DMS79 (cell line): ENCODE measurements at regions not wholly inside any gene's neighbourhood (a gene's known extent, or its start where the extent isn't known, plus 50 kb on each side); places are given as distances from the start of the nearest gene placed in this dataset.
"Not testable (repeated sequence)": the region's sequence is repeated elsewhere in the genome, so short reads cannot be mapped to it uniquely, and the experiment has no call there.

Source experiments
- DNase-seq: peaks from one replicate; lab custom pipeline; 2025; lab: John Stamatoyannopoulos, UW

DNA sequence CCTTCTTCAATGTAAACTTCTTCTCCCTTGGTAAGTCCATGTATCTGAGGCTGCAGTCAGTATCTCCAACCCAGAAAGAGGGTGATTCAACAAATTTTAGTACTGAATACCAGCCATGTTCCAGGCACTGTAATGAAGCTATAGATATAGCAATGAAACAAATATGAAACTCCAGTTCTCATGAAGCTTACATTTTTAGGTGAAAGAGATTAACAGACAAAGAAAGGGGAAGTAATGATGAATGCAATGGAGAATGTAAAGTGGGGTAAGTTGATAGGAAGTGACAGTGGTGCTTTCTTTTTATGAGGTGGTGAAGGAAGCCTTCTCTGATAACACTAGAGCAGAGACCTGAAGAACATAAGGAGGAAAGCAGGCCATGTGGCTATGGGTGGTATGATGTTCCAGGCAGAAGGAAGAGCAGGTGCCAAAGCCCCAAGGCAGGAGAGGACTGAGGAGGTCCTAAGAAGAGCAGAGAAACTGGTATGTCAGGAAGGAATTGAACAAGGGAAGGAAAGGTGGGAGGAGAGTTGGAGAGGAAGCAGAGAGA is 143.6 kb downstream of the TFAP2B start:
- DNase-seq: no peak

- no peak for DNase-seq
Observed at GRCh38 chr6:50963952-50964351, 145.3 kb downstream of the TFAP2B start.

GRCh38 chr6:50965495-50965894 is 146.8 kb downstream of the TFAP2B start:
- DNase-seq: no peak

DNA sequence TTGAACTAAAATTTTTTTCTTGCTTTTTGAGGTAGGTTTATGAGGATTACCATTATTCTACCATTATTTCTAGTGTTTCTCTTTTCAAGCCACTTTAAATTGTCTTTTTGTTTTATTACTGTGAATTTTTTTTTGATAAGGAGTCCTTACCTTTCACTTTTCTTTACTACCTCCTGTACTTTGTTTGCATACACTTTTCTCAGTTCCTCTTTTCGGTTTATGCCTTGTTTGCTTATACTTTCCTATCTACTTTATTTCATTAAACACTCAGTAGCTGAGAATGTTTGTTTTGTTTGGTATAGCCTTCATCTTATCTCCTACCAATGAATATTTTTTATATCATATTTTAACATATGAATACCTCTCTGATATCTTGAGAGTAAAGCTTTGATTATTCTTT is 147.9 kb downstream of the TFAP2B start:
- no peak for DNase-seq

- DNase-seq: no peak
Observed at GRCh38 chr6:50966986-50967385, 148.3 kb downstream of the TFAP2B start.

GRCh38 chr6:50968246-50968645 is 149.6 kb downstream of the TFAP2B start:
- DNase-seq: not testable (repeated sequence)

- DNase-seq: no peak
Observed at GRCh38 chr6:50970908-50971307, 152.2 kb downstream of the TFAP2B start.

DNA sequence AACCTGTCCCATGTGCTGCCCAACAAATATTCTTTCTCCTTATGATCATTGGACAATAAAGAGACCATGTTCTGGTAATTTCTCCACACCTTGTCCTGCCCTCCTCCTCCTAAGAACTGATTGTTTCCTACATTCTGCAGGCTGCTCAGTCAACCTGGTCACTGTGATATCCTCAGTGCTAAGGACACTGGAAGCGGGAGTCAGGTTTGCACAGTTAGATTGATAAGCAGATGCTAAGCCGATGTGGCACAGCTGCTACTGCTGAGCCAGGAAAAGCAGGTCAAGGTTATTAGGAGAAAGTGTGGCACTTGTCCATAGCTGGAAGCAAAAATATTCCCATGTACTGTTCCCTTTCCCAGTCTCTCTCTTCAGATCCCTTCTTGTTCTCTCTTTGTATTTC is 154.8 kb downstream of the TFAP2B start:
- DNase-seq: no peak

- DNase-seq: no peak
Observed at GRCh38 chr6:50974319-50974718, 155.6 kb downstream of the TFAP2B start.

DNA sequence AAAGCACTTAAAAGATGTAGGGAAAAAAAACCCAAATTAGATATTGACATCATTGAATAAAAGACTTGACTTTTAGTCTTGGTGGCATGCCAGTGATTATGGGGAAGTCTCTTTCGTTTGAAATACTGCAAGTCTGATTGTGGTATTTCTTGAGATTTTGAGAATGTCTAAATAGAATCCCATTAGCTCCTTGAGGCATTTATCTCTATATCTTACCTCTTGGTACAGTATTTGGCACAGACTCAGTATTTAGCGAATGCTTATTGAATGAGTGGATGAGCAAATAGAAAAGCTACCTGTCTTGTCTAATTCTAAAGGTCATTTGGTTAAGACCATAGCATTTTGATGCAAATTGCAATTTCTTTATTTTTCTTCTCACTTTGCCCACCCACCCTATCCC is 156.5 kb downstream of the TFAP2B start:
- DNase-seq: no peak

- DNase-seq: no peak
Observed at GRCh38 chr6:50976907-50977306, 158.2 kb downstream of the TFAP2B start.

DNA sequence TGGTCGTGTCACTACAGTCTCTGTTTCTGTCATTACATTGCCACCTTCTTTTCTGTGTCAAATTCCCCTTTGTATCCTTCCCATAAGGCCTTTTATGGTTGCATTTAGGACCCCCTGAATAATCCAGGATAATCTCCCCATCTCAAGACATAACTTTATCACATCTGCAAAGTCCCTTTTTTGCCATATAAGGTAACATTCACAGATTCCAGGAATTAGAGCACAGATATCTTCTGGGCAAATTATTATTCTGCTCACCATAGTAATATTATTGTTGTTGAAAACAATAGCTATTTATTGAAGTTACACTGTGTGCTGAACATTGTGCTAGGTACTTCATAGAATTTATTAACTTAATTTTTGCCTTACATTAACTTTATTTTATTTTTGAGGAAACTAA is 159.1 kb downstream of the TFAP2B start:
- DNase-seq: no peak

GRCh38 chr6:50978380-50979170 is 159.9 kb downstream of the TFAP2B start:
- DNase-seq: no peak

DNA sequence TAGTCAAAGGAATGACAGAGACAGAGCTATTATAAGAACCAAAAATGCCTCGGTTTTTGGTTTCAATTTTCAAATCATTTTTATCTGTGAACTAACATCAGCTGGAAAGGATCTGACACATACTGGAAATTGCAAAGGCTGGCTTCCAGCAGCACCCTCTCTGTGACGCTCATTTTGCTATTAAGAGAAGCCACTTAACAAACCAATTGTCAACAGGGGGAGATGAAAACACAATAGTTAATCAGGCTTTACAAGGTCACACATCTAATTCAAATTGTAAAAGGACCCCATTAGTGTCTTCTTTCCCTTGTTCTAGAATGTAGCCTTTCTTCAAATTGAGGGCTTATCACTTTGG is 160.5 kb downstream of the TFAP2B start:
- no peak for DNase-seq

- no peak for DNase-seq
Observed at GRCh38 chr6:50984135-50984534, 165.5 kb downstream of the TFAP2B start.

GRCh38 chr6:50986319-50986718 is 167.6 kb downstream of the TFAP2B start:
- no peak for DNase-seq

DNA sequence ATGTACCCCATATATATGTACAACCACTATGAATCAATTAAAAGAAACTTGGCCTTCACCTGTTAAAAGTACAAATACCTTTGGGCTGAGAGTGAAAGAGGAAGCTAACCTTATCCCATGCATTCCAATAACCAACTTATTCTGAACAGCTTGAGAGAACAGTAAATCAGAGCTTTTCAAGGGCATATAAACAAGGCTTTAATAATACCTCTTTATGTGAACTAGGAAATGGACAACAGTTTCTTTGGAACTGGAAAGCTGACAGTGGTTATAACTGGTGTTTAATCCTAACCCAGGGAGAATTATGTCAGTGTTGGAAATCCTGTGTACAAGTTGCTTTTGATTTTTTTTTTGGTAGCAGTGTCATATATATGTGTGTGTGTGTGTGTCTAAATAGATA is 170.5 kb downstream of the TFAP2B start:
- DNase-seq: no peak

DNA sequence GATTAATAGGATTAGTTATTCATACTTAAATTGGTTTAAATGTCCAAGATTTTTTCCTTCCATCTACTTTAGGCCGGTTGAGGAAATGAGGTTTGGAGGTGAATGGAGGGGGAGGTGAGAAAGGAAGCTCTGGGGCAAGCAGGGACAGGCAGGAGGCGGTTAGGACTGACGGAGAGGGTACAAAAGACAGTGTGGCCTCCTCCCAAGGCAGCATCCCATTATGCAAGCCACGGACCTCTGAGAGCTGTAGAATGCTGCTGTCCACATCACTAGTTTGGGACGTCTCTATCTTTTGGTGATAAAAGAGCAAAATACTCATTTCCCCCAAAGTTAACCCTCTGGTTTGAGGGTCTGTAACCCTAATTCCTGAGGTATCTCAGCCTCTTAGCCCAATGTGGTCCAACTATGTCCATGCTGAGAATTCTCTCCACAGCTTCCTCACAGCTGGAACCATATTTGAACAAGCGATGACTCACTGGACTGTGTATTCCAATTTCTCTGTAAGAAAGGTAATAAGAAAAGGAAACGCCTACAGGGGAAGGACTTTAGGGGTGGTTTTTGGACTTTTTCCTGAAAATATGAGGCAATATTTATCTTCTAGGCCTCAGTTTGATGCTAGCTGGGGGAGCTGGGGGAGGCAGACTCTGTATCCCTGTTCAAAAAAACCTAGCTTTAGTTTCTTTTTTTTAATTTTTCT is 172.2 kb downstream of the TFAP2B start:
- DNase-seq: no peak

GRCh38 chr6:50992232-50992631 is 173.6 kb downstream of the TFAP2B start:
- DNase-seq: no peak

- DNase-seq: peak; percentile 9
Observed at GRCh38 chr6:50992704-50993625, 174.3 kb downstream of the TFAP2B start.

DNA sequence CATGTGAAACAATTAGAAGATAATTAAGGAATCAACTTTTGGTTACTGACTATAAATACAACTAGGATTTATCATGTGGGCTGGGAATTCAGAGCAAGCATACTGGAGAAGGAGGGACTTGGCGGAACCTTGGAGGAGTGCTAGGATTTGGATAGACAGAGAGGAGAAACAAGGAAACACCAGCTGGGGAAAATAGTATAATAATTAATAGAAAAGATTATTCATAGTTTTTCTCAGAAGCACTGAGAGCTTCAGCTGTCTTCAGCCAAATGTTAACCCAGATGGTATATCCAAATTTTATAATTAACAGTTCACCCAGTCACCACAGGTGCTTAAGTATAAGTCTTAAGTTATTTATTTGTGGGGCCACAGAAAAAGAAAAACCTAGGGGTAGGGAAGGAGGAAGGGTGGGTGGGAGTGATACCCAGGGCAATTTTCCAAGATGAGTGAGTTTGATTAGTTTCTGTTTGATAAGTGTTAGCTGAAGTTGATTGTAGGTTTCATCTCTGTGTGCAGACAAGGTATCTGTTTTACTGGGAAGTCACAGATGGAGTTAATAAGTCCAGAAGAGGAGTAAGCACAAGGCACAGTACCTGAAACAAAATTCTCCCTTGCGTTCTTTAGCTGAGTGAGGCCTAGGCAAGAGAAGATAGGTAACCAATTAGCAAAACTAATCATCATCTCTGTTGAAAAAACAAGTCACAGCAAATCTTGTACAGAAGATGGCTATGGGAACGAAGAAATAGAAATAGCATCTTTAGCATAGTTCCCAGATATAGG is 175.5 kb downstream of the TFAP2B start:
- DNase-seq: no peak

GRCh38 chr6:50995036-50995435 is 176.4 kb downstream of the TFAP2B start:
- DNase-seq: no peak
